GM12878 (cell line): ENCODE measurements at regions not wholly inside any gene's neighbourhood (a gene's known extent, or its start where the extent isn't known, plus 50 kb on each side); places are given as distances from the start of the nearest gene placed in this dataset.
A peak's percentile ranks its signal among the peaks of the same experiment; 100 is the strongest.

Experiments used
- ATAC-seq: fragments of 200-7000 bp; cut with Tn5 transposase; 3 replicates; pipeline ENCODE4 v1.9.1; 2020; ENCODE audit warnings: mild to moderate bottlenecking, moderate library complexity
- BruUV-seq: library from RNA; stranded (reverse); fragments of 400-500 nt; replicated peaks from 2 replicates; lab custom pipeline; 2021; lab: Mats Ljungman, UMichigan
- CTCF ChIA-PET: fragments of 300-600 bp; sonication (Branson Sonifier 250); formaldehyde crosslinking; extraction: SDS; loops from one replicate; lab custom pipeline; 2021; ENCODE audit warnings: inconsistent platforms; lab: Yijun Ruan, JAX
- POLR2A ChIA-PET: fragments of 350-600 bp; formaldehyde crosslinking; extraction: SDS; loops from one replicate; lab custom pipeline; 2021; ENCODE audit warnings: inconsistent platforms; lab: Charles Lee
- RAD21 ChIA-PET: fragments of 300-600 bp; sonication (Branson Sonifier 250); formaldehyde crosslinking; loops from one replicate; lab custom pipeline; 2023; ENCODE audit warnings: antibody characterized with exemption; ENCODE audit not compliant: unreplicated experiment; lab: Charles Lee
- SMC1A ChIA-PET: fragments of 300-600 bp; sonication (Branson Sonifier 250); formaldehyde crosslinking; loops from one replicate; lab custom pipeline; 2023; ENCODE audit not compliant: unreplicated experiment, uncharacterized antibody; lab: Charles Lee
- DNase-seq: peaks from one replicate; pipeline ENCODE4 v3.0.0-alpha.2; 2011; ENCODE audit warnings: low read depth, low spot score
- FAIRE-seq: peaks from 3 replicates; lab custom pipeline; 2011; peaks lifted over from hg19 to GRCh38; lab: Jason Lieb, UNC
- H2AFZ ChIP-seq: 2 replicates; pipeline ENCODE4 v1.6.0; 2011; ENCODE audit warnings: low read depth, low read length, control low read depth; ENCODE audit not compliant: control insufficient read depth
- H3K27ac ChIP-seq: 2 replicates; pipeline ENCODE4 v1.5.1; 2011; ENCODE audit warnings: control low read depth; ENCODE audit not compliant: control insufficient read depth, insufficient read depth
- H3K27me3 ChIP-seq, 2 experiments: replicated peaks in 1 of 2; 2 replicates each; pipeline versions ENCODE4 v1.6.0 to v1.6.1; 2011; ENCODE audit warnings: low read length in 1 of 2; ENCODE audit not compliant: control insufficient read depth in 2 of 2, insufficient read depth in 2 of 2
- H3K36me3 ChIP-seq, 2 experiments: 2 replicates each; pipeline ENCODE4 v1.5.1; 2011; ENCODE audit warnings: low read length in 1 of 2; ENCODE audit not compliant: control insufficient read depth in 2 of 2, insufficient read depth in 2 of 2
- H3K4me1 ChIP-seq: 2 replicates; pipeline ENCODE4 v1.6.1; 2011; ENCODE audit warnings: mild to moderate bottlenecking, low read length, moderate library complexity, mixed read lengths; ENCODE audit not compliant: control insufficient read depth, insufficient read depth
- H3K4me2 ChIP-seq: 2 replicates; pipeline ENCODE4 v1.6.0; 2011; ENCODE audit warnings: control low read depth; ENCODE audit not compliant: control insufficient read depth, insufficient read depth
- H3K4me3 ChIP-seq: fragments of 200-600 bp; sonication (generic); 2 replicates; pipeline ENCODE4 v1.5.1; 2016
- H3K79me2 ChIP-seq: 2 replicates; pipeline ENCODE4 v1.6.0; 2011; ENCODE audit warnings: low read length; ENCODE audit not compliant: control insufficient read depth, insufficient read depth
- H3K9ac ChIP-seq: 2 replicates; pipeline ENCODE4 v1.8.0; 2011; ENCODE audit warnings: low read length, control low read depth, mixed read lengths; ENCODE audit not compliant: control insufficient read depth, insufficient read depth
- H3K9me3 ChIP-seq: replicated peaks from 3 replicates; pipeline ENCODE4 v1.5.1; 2011; ENCODE audit warnings: mild to moderate bottlenecking, low read length; ENCODE audit not compliant: control insufficient read depth, insufficient read depth
- H4K20me1 ChIP-seq: 2 replicates; pipeline ENCODE4 v1.6.0; 2011; ENCODE audit not compliant: control insufficient read depth, insufficient read depth
- BMI1 ChIP-seq: fragments of 450-650 bp; IDR thresholded peaks from 2 replicates; pipeline ENCODE4 v1.6.1; 2016; ENCODE audit warnings: mild to moderate bottlenecking, moderate library complexity, borderline replicate concordance
- CEBPZ ChIP-seq: fragments of 150-350 bp; IDR thresholded peaks from 2 replicates; pipeline ENCODE4 v1.6.1; 2016; ENCODE audit warnings: low read depth, low read length
- CTCF ChIP-seq, 3 experiments: IDR thresholded peaks in 2 of 3; conservative IDR thresholded peaks in 1 of 3; 2 replicates each; pipeline ENCODE4 v1.5.1; 2011; ENCODE audit warnings: low read depth in 3 of 3, low read length in 3 of 3, mild to moderate bottlenecking in 3 of 3, control low read depth in 2 of 3, moderate library complexity in 2 of 3, inconsistent platforms in 1 of 3, mixed read lengths in 1 of 3; ENCODE audit not compliant: control insufficient read depth in 2 of 3, insufficient read depth in 1 of 3; ENCODE audit errors: extremely low read depth in 1 of 3
- ESRRA ChIP-seq: IDR thresholded peaks from 2 replicates; pipeline ENCODE4 v1.6.1; 2012; ENCODE audit warnings: mild to moderate bottlenecking, low read length, improper control_type of control experiment
- EZH2 ChIP-seq: IDR thresholded peaks from 2 replicates; pipeline ENCODE4 v1.6.1; 2012; ENCODE audit warnings: low read depth, mild to moderate bottlenecking, control low read depth, inconsistent platforms, low read length, borderline replicate concordance; ENCODE audit not compliant: control insufficient read depth
- JUNB ChIP-seq: IDR thresholded peaks from 2 replicates; pipeline ENCODE4 v1.6.1; 2016; ENCODE audit warnings: antibody characterized with exemption, mild to moderate bottlenecking
- POLR2AphosphoS5 ChIP-seq: IDR thresholded peaks from 2 replicates; pipeline ENCODE4 v1.6.1; 2011; ENCODE audit warnings: mild to moderate bottlenecking, low read length, inconsistent platforms
- RB1 ChIP-seq: fragments of 450-650 bp; formaldehyde crosslinking; IDR thresholded peaks from 2 replicates; pipeline ENCODE4 v1.6.1; 2017; ENCODE audit warnings: mild to moderate bottlenecking, borderline replicate concordance
- RUNX3 ChIP-seq: IDR thresholded peaks from 2 replicates; pipeline ENCODE4 v1.6.1; 2012; ENCODE audit warnings: low read length, inconsistent platforms
- TCF12 ChIP-seq: IDR thresholded peaks from 2 replicates; pipeline ENCODE4 v1.6.1; 2011; ENCODE audit warnings: low read depth, mild to moderate bottlenecking, low read length
- WRNIP1 ChIP-seq: IDR thresholded peaks from 2 replicates; pipeline ENCODE4 v1.6.1; 2011; ENCODE audit warnings: low read depth, low read length, improper control_type of control experiment, borderline replicate concordance
- ZNF217 ChIP-seq: fragments of 450-650 bp; IDR thresholded peaks from 2 replicates; pipeline ENCODE4 v1.6.1; 2017; ENCODE audit warnings: antibody characterized with exemption, mild to moderate bottlenecking
- ZNF24 ChIP-seq: fragments of 450-650 bp; IDR thresholded peaks from 2 replicates; pipeline ENCODE4 v1.6.1; 2017; ENCODE audit warnings: antibody characterized with exemption, mild to moderate bottlenecking
- WGBS: methylation state at CpG from one replicate; pipeline ENCODE4 v1.1.6; 2016; ENCODE audit warnings: low lambda C conversion rate; ENCODE audit not compliant: insufficient replicate concordance, insufficient coverage; ENCODE audit errors: missing lambda C conversion rate; 5-methylcytosine and 5-hydroxymethylcytosine counted together
- in situ Hi-C: fragments of 300-500 bp; cut with MboI; formaldehyde crosslinking; loops from 9 replicates; pipeline ENCODE4 v1.14.3; 2018; ENCODE audit warnings: mixed read lengths
- intact Hi-C: fragments of 100-400 bp; cut with micrococcal nuclease; formaldehyde crosslinking; loops from one replicate; pipeline ENCODE4 v1.14.2; 2022; ENCODE audit not compliant: unreplicated experiment

GRCh38 chr3:176651622-176652021 lies 545.7 kb downstream of the TBL1XR1 start (continued):
- TF ChIP-seq EZH2 (no peak), ZNF217 (no peak), RUNX3 (no peak), ESRRA (no peak), JUNB (no peak), BMI1 (no peak), CEBPZ (no peak), WRNIP1 (no peak), TCF12 (no peak), POLR2AphosphoS5 (no peak)

- ATAC-seq (no peak; the same call in 1 of the 3 replicates), DNase-seq (no peak), FAIRE-seq (no peak)
- no peak overlapping the region for H3K4me2 ChIP-seq
- H3K9ac ChIP-seq: no peak overlapping the region
- ChIA-PET CTCF (interaction anchor here (0.9 kb wide), 1 partner anchor 34 kb away, joined by 3 read pairs; no protein-coding TSS in a partner anchor), RAD21 (no interaction called here), POLR2A (no interaction called here), SMC1A (no interaction called here)
- no peaks in the 10 kb centered on the region for H3K27me3 ChIP-seq
- intact Hi-C loops: no loop called here
- H3K36me3 ChIP-seq: no peaks in the 10 kb centered on the region
- H4K20me1 ChIP-seq: no peaks in the 10 kb centered on the region
- in situ Hi-C loops: no loop called here
- H3K79me2 ChIP-seq: no peaks in the 10 kb centered on the region
- no peaks in the 10 kb centered on the region for H3K9me3 ChIP-seq
- WGBS: 8% methylated on average over 2 of the region's 2 CpGs
- no peaks in the 10 kb centered on the region for H3K4me1 ChIP-seq
- H3K4me3 ChIP-seq: no peak overlapping the region
- BruUV-seq: no TSS peak
- no peak overlapping the region for H3K27ac ChIP-seq
- H2AFZ ChIP-seq: no peak overlapping the region
- TF ChIP-seq CTCF (IDR thresholded peaks at IDR 0.05 in 2 of 3, conservative IDR thresholded peaks at IDR 0.05 in 1 of 3; ENCODE audit: control insufficient read depth in 2 of 3, extremely low read depth in 1 of 3, insufficient read depth in 1 of 3, low read depth in 3 of 3, low read length in 3 of 3): peak in 2 of 3 experiments; percentile 16 to 18; a peak in 2 of 6 replicates
- no peak for TF ChIP-seq ZNF24
- no peak for TF ChIP-seq RB1
Observed at GRCh38 chr3:176650478-176650877, 546.8 kb downstream of the TBL1XR1 start.
